ENCODE measurements at regions not wholly inside any gene's neighbourhood (a gene's known extent, or its start where the extent isn't known, plus 50 kb on each side); places are given as distances from the start of the nearest gene placed in this dataset.
A peak's percentile ranks its signal among the peaks of the same experiment; 100 is the strongest.

GRCh38 chr5:158369241-158369640, 510.3 kb upstream of the CLINT1 start:
- ATAC-seq: no peak
- intact Hi-C loops (cut with DNase I): no loop called here
- DNase-seq (ENCODE audit: missing footprints): no peak

GRCh38 chr5:158368686-158369085, 509.7 kb upstream of the CLINT1 start:
- intact Hi-C loops (cut with DNase I): no loop called here
- no peak for ATAC-seq
- DNase-seq (ENCODE audit: missing footprints): no peak

GRCh38 chr5:158364367-158364766, 505.4 kb upstream of the CLINT1 start:
- intact Hi-C loops (cut with DNase I): no loop called here
- ATAC-seq (no peak), DNase-seq (ENCODE audit: missing footprints) (no peak)

GRCh38 chr5:158354958-158355357, 496.0 kb upstream of the CLINT1 start:
- intact Hi-C loops (cut with DNase I): no loop called here
- DNase-seq (ENCODE audit: missing footprints) (no peak), ATAC-seq (no peak)

- intact Hi-C loops (cut with DNase I): no loop called here
- ATAC-seq (no peak), DNase-seq (ENCODE audit: missing footprints) (no peak)
Observed at GRCh38 chr5:158351485-158352125, 492.7 kb upstream of the CLINT1 start.

GRCh38 chr5:158349987-158350386, 491.0 kb upstream of the CLINT1 start:
- intact Hi-C loops (cut with DNase I): no loop called here
- ATAC-seq (peak; percentile 23), DNase-seq (ENCODE audit: missing footprints) (no peak)

- intact Hi-C loops (cut with DNase I): no loop called here
- DNase-seq (ENCODE audit: missing footprints) (no peak), ATAC-seq (no peak)
Observed at GRCh38 chr5:158344376-158344775, 485.4 kb upstream of the CLINT1 start.

GRCh38 chr5:158340608-158341007, 481.7 kb upstream of the CLINT1 start:
- DNase-seq (ENCODE audit: missing footprints) (no peak), ATAC-seq (peak; percentile 56)
- intact Hi-C loops (cut with DNase I): no loop called here

GRCh38 chr5:158326256-158326655, 467.3 kb upstream of the CLINT1 start:
- intact Hi-C loops (cut with DNase I): no loop called here
- ATAC-seq (no peak), DNase-seq (ENCODE audit: missing footprints) (no peak)

- intact Hi-C loops (cut with DNase I): no loop called here
- DNase-seq (ENCODE audit: missing footprints): no peak
Observed at GRCh38 chr5:158324236-158324635, 465.3 kb upstream of the CLINT1 start.

GRCh38 chr5:158322620-158323019, 463.7 kb upstream of the CLINT1 start:
- no peak for DNase-seq (ENCODE audit: missing footprints)
- ATAC-seq: no peak
- intact Hi-C loops (cut with DNase I): no loop called here

More at GRCh38 chr5:158324236-158324635, 465.3 kb upstream of the CLINT1 start:
- ATAC-seq: no peak

- no peak for ATAC-seq
- DNase-seq (ENCODE audit: missing footprints): no peak
- intact Hi-C loops (cut with DNase I): no loop called here
Observed at GRCh38 chr5:158320934-158321333, 462.0 kb upstream of the CLINT1 start.

- intact Hi-C loops (cut with DNase I): no loop called here
- ATAC-seq: no peak
Observed at GRCh38 chr5:158320178-158320674, 461.3 kb upstream of the CLINT1 start.

GRCh38 chr5:158317507-158317906, 458.6 kb upstream of the CLINT1 start:
- no peak for DNase-seq (ENCODE audit: missing footprints)

More at GRCh38 chr5:158320178-158320674, 461.3 kb upstream of the CLINT1 start:
- DNase-seq (ENCODE audit: missing footprints): no peak

GRCh38 chr5:158313733-158314464, 455.0 kb upstream of the CLINT1 start:
- no peak for ATAC-seq

More at GRCh38 chr5:158317507-158317906, 458.6 kb upstream of the CLINT1 start:
- intact Hi-C loops (cut with DNase I): no loop called here
- no peak for ATAC-seq

GRCh38 chr5:158313027-158313732, 454.2 kb upstream of the CLINT1 start:
- intact Hi-C loops (cut with DNase I): no loop called here
- ATAC-seq (no peak), DNase-seq (ENCODE audit: missing footprints) (no peak)

More at GRCh38 chr5:158313733-158314464, 455.0 kb upstream of the CLINT1 start:
- peak; percentile 21 for DNase-seq (ENCODE audit: missing footprints)
- intact Hi-C loops (cut with DNase I): no loop called here

GRCh38 chr5:158309088-158309807, 450.3 kb upstream of the CLINT1 start:
- ATAC-seq: no peak
- DNase-seq (ENCODE audit: missing footprints): no peak
- intact Hi-C loops (cut with DNase I): no loop called here

GRCh38 chr5:158308429-158309025, 449.6 kb upstream of the CLINT1 start:
- no peak for DNase-seq (ENCODE audit: missing footprints)
- intact Hi-C loops (cut with DNase I): no loop called here
- no peak for ATAC-seq

GRCh38 chr5:158305861-158306260, 446.9 kb upstream of the CLINT1 start:
- no peak for DNase-seq (ENCODE audit: missing footprints)
- intact Hi-C loops (cut with DNase I): no loop called here
- no peak for ATAC-seq

Data from Right ventricle myocardium inferior (tissue), 1 donor.